Daoy (cell line): ENCODE measurements at regions not wholly inside any gene's neighbourhood (a gene's known extent, or its start where the extent isn't known, plus 50 kb on each side); places are given as distances from the start of the nearest gene placed in this dataset.
A peak's percentile ranks its signal among the peaks of the same experiment; 100 is the strongest.
"Not testable (repeated sequence)": the region's sequence is repeated elsewhere in the genome, so short reads cannot be mapped to it uniquely, and the experiment has no call there.

Experiments
- DNase-seq: peaks from one replicate; pipeline ENCODE4 v3.0.0-alpha.2; 2015; ENCODE audit warnings: low read depth

DNA sequence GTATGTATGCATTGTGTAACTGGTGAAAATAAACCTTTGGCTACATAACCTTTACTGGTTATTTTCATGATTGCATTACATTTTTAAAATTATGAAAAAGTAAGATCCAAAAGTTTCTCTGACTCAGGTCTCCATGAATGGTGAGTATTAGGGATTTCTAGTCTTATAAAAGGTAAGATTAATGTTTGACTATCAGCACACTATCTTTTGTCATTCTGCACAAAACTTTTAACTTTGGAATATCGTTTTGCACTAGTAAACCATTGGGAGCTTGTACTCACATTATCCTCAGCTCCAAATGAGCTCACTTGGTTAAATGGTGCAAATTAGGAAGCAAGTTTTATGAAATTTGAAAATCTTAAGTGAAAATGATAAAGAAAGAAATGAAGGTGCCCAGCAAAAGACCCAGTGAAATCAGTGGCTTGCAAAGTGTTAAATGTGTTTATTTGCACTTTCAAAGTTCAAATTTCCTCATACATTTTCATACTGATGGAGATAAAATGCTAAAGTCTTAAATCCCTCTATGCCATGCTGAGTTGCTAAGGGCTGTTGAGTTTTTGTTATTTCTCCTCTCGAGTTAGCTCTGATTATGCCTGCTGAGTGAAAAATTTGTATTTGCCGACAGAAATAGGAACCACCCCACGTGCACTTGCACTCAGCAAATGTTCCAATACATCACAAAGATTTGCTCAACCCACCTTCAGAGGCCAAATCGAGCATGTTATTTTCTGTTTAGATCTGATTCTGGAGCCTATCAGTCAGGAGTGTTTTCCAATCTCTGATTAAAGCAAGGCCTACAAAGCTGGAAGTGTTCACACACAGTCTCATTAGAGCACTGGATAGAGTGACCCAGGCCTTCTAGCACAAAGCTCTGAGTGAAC, 885.7 kb downstream of the NR2F1-AS1 start:
- DNase-seq, result no peak

DNA sequence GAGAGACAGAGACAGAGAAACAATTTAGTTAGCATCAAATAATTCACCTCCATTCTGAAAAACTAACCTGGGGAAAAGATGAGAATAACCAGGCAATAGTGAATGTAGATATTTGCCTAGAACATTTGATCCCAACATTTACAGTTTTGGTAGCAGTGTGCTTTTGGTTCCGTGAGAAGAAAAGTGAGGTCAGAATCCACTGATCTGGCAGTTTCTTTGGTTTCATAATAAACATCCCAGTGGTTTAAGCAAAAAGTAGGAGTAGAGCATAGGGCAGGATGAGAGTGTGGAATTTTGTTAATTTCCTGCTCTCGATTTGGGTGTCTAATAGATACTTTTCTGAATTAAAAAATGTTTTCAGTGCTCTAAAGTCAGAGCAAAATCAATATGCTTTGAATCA, 887.0 kb downstream of the NR2F1-AS1 start:
- no peak for DNase-seq

- not testable (repeated sequence) for DNase-seq
These were observed 889.1 kb downstream of the NR2F1-AS1 start for GRCh38 chr5:92691955-92692354.

DNA sequence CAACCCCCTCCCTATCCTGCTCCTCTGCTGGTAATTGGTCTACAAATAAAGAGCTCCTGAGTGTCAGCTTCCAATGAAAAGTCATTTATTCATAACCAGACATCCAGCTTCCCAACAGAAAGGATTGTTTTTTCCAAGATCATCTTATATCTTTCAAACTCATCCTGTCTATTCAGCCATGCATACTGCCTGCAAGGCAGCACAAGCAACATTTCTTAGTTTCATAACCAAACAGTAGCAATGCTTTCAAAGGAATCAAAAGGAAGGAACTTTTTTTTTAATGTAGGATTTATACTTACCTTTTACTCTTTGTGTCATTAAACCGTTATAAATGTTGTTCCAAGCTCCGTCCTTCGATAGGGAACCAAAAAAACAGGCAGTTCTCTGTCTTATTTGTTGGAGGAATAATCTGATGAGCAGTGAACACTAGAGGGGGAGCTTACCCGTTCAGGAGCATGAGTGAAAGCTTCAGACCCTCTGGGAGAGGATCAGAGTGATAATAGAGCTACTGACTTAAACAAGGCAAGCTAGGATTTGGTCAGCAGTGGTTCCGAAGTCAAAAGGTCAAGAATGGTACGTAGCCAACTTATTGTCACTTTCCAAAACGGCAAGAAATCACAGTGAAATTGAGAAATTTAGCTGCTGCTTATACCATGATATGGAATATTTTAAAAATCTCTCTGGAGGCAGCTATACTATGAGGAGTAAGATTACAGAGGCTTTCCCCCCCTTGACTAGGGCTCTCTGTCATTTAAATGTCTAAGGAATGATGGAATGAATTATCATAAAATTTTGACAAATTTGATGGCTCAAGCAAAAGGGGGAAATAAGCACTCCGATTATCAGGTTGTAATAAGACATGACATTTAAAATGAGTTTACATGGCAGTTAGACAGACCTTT, 892.9 kb downstream of the NR2F1-AS1 start:
- DNase-seq, result peak; percentile 18

- DNase-seq, result peak; percentile 2
These were observed 902.4 kb downstream of the NR2F1-AS1 start for GRCh38 chr5:92678640-92679039.

DNA sequence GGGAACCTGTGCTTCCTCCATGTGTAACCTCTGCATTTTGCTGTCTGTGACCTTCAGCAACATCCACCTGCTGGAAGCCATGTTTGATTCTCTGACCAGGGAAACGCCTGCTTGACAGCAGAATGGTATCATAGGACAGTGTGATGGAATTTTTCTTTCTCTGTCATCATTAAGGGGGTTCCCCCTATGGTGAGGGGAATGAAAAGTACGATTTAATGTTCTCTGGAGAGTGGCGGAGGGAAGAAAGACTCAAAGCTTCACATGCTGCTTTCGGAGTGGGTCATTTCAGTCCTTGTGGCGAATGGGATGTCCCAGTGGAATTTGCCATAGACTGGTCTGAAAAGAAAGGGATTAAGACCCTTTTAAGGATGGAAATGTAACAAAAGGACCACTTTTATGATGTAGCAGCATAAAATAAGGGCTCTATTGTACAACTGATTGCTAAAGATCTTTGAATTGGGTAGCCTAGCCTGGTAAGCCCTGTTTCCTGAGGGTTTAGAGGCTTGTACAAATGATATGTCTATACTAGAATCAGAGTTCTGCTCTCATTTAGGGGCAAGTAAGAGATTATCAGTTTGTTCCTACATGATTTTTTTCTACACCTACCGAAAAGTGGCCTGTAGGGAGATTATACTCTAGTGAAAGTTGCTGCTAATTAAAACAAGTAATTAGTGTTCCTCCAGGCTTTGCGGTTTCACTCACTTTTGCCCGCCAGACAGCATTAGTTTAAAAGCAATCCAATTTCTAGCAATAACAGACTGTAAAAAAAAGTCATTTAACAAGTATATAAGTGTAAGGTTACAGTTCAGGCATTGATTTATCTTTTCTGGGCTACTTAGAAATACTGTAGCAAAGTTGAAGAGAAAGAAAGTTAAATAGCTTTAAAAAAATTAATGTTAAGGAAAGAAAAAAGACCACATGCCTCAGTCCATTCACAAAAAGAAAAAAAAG, 904.5 kb downstream of the NR2F1-AS1 start:
- DNase-seq, result no peak

GRCh38 chr5:92674321-92674720, 906.7 kb downstream of the NR2F1-AS1 start:
- DNase-seq, result no peak

DNA sequence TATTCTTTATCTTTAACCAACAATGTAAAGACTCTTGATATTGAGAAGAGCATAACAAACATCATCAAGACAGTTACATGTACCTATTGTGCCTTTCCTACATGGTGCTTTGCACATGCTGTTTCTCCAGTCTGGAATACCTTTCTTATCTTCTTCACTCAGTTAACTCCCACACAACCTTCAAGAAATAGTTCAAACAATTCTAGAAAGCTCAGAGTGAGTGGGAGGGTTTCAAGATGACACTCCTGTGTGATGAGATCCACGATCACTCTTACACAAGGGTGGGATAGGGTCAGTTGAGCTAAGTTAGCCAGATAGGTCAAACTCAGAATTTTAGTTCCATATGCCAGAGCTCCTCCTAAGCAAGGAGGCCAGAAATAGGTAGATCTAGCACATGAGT, 915.5 kb downstream of the NR2F1-AS1 start:
- no peak for DNase-seq

- DNase-seq, result no peak
These were observed 918.3 kb downstream of the NR2F1-AS1 start for GRCh38 chr5:92662741-92663140.

- no peak for DNase-seq
These were observed 921.8 kb downstream of the NR2F1-AS1 start for GRCh38 chr5:92659246-92659645.

DNA sequence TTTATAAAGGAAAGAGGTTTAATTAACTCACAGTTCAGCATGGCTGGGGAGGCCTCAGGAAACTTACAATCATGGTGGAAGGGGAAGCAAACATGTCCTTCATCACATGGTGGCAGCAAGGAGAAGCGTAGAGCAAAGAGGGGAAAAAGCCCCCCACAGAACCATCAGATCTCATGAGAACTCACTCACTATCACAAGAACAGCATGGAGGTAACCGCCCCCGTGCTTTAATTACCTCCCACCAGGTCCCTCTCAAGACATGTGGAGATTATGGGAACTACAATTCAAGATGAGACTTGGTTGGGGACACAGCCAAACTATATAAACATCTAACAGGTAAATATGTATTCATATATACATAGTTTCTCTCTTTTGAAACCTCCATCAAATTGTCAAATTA, 926.4 kb downstream of the NR2F1-AS1 start:
- DNase-seq, result not testable (repeated sequence)

DNA sequence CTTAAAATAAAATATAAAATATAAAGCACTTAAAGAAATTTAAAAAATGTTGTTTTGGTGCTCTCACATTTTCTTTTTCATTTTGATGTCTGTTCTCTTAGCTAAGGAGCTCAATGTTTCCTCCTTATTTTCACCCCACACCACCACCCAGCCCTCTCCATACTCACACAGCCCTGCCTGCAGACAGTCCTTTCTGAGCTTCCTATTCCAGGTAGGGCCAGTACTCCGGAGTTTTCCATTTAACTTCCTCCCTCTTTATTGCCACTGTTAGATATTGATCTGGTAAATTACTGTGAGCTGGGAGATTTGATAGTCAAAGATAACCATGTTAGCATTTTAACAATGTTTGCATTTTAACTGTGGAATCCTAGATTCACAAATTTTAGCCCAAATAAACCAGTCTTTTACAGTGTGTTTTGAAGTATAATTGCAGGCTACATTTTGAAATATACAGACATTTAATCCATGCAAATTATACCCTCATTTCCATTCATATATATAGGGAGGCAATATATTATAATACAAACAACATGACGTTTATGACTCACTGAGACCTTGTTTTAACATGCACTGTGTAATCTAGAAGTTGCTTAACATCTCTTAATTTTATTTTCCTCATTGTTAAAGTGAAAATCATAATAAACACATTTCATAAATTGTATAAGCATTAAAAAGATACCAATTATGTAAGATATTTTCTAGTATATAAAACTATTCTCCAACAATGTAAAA, 927.1 kb downstream of the NR2F1-AS1 start:
- DNase-seq, result no peak

GRCh38 chr5:92652756-92653155, 928.3 kb downstream of the NR2F1-AS1 start:
- DNase-seq, result no peak

GRCh38 chr5:92644266-92644886, 936.6 kb downstream of the NR2F1-AS1 start:
- DNase-seq, result no peak

GRCh38 chr5:92641031-92641962, 939.7 kb downstream of the NR2F1-AS1 start:
- peak; percentile 66 for DNase-seq

- no peak for DNase-seq
These were observed 940.7 kb downstream of the NR2F1-AS1 start for GRCh38 chr5:92640340-92640739.

- no peak for DNase-seq
These were observed 943.1 kb downstream of the NR2F1-AS1 start for GRCh38 chr5:92637960-92638359.

DNA sequence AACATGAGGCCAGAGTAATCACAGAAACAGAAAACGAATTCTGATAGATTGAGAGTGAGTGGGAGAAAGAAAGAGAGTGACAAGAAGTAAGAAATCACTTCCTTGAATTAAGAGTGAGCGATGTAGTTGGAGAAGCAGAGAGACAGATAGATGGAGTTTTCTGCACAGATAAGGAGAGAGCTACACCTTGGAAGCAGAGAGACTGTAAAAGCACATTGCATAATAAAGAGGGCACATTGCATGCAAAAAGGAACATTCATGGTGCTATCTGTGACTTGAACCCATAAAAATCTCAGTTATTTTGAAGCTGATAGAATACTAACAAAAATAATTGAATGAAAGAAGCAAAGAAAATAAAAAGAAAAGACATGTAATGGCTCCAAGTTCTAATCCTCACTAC, 943.8 kb downstream of the NR2F1-AS1 start:
- DNase-seq, result no peak

DNA sequence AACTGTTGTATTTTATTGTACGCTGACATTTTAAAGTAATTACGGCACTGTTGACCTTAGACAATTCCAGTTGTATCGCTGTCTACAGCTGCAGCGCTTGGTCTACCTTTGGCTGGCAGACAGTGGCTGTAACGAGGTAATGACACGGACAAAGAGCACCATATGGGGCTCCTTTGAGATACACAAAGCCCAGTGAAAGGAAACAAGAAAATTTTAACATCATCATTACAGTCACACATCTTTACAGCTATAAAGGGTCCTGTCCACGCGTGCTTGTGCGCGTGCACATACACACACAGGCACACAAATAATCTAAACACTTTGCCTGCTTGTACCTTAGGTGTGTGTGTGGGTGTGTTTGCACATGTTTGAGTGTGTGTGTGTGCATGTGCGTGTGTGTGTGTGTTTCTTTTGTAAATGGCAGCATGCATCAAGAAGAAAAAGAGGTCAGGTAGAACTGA, 946.0 kb downstream of the NR2F1-AS1 start:
- no peak for DNase-seq
